ENCODE measurements at regions not wholly inside any gene's neighbourhood (a gene's known extent, or its start where the extent isn't known, plus 50 kb on each side); places are given as distances from the start of the nearest gene placed in this dataset.

DNA sequence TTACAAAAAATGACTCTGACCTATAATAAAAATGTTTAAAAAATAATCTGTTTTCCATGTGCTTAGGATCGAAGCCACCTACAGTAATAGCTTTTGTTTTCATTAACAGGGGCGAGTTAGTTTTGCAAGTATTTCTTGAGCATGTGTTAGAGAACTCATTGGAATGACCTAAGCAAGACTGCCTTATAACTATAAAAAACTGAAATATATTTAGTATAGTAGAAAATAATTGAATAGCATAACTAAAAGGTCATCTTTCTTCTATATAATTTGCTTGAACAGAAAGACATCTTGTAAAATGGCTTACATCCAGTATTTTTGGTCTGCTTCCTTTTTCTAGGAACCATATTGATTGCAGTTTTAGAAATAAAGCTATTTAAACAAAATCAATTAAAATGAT is 241.5 kb upstream of the NRIP1 start:
- TF ChIP-seq, protein P1, sequence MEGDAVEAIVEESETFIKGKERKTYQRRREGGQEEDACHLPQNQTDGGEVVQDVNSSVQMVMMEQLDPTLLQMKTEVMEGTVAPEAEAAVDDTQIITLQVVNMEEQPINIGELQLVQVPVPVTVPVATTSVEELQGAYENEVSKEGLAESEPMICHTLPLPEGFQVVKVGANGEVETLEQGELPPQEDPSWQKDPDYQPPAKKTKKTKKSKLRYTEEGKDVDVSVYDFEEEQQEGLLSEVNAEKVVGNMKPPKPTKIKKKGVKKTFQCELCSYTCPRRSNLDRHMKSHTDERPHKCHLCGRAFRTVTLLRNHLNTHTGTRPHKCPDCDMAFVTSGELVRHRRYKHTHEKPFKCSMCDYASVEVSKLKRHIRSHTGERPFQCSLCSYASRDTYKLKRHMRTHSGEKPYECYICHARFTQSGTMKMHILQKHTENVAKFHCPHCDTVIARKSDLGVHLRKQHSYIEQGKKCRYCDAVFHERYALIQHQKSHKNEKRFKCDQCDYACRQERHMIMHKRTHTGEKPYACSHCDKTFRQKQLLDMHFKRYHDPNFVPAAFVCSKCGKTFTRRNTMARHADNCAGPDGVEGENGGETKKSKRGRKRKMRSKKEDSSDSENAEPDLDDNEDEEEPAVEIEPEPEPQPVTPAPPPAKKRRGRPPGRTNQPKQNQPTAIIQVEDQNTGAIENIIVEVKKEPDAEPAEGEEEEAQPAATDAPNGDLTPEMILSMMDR (conservative IDR thresholded peaks at IDR 0.05; ENCODE audit: low read depth, low read length), result no peak
- TF ChIP-seq EZH2 (IDR thresholded peaks at IDR 0.05; ENCODE audit: low read length, unreplicated experiment), result no peak

Data from PC-3 (cell line).